HG03558 (cell line): ENCODE measurements at regions not wholly inside any gene's neighbourhood (a gene's known extent, or its start where the extent isn't known, plus 50 kb on each side); places are given as distances from the start of the nearest gene placed in this dataset.
"Not testable (repeated sequence)": the region's sequence is repeated elsewhere in the genome, so short reads cannot be mapped to it uniquely, and the experiment has no call there.

ENCODE experiments used
- ATAC-seq: cut with Tn5 transposase; IDR thresholded peaks from one replicate; pipeline ENCODE4 v1.9.1; 2021; ENCODE audit warnings: moderate number of reproducible peaks; ENCODE audit not compliant: unreplicated experiment; ENCODE audit errors: extremely low read depth

DNA sequence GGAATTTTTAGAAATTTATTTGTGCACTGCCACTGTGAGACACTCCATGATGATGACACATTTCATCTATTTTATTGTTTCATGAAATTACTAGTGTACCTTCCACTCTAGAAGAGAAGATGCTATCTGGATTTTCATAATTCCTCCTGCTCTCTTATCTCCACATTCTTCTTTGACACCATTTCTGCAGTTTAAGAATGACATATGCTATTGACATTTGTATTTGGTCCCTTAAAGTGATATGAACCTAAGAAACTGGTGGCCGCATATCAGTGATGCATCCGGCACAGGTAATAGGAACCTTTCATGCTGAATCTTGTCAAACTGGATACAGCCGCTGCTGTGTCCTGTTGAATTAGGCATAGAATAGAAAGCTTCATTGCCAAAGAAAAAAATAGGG lies 696.3 kb downstream of the TMEM121 start:
- ATAC-seq = no peak

DNA sequence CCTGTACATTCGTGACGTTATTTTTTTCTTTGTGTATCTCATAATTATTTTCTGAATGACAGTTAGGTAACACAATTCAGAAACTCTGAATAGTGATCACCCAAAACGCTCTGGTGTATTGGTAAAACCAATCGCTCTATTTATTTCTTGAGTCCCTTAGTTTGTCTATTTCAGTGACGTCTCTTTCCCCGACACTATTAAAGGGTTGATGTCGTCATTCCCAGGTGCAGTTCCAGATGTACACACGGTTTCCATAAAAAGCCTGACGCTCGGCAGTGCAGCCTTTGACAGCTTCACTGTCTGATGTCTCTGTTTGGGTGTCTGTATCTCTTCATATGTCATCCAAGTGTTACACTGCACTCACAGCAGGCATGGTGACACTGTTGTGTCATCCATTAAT lies 701.4 kb downstream of the TMEM121 start:
- ATAC-seq = no peak

DNA sequence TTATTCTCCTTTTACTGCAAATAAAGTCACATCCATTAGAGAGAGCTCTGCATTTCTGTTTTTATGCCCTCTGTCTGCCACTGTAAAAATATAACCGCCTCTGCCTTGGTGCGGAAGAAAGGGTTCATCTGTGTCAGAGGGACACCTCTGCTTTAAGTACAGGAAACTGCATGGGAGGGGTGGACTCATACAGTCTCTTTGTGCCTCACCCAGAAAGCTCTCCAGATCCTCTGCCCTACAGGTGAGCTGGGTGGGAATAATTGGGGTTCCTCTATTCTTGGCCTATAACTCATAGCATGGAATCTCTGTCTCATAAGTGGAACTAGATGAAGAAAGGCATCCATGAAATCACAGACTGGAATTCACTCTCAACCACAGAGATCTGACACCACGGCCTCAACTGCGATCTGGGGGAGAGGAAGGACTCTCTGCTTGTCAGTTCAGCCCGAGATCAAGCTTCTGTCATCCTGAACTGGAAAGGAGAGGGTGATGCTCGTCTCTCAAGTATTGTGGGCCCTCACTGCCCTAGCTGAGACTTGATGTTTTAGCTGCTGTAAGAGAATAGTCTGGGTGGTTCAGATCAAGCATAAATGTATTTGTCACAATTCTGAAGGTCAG lies 702.3 kb downstream of the TMEM121 start:
- no peak for ATAC-seq

DNA sequence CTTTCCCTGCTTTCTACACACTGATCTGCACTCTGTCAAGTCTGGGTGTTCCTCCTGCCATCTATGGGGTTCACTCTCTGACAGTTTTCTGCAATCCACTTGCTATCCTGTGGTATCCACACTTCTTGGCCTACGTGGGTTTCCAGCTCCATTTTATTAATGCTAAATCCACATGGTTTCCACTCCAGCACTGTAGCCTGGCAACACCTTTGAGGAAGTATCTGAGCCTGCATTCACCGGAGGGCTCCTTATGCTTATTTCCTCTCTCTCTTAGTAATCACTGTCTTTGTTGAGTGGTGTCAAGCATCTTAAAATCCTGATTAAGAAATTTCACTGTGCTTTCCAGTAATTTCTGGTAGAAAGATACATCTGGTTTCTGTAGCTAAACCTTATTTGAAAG lies 703.7 kb downstream of the TMEM121 start:
- no peak for ATAC-seq

DNA sequence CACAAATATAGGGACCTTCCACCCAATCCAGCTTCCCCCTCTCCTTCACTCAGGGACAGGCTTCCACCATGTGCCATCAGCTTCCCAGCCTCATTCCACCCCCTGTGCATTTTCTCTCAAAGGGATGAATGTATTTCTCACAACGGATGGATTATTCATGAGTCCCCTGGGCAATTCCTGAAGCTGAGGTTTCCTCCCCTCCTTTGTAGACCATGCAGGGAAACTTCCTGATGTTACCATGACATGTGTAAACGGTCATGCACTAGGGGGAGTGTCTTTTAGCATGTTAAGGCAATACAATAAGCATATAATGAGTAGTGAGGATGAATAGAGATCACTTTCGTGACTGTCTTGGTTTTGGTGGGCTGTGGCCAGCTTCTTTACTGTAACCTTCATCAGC lies 706.8 kb downstream of the TMEM121 start:
- not testable (repeated sequence) for ATAC-seq

DNA sequence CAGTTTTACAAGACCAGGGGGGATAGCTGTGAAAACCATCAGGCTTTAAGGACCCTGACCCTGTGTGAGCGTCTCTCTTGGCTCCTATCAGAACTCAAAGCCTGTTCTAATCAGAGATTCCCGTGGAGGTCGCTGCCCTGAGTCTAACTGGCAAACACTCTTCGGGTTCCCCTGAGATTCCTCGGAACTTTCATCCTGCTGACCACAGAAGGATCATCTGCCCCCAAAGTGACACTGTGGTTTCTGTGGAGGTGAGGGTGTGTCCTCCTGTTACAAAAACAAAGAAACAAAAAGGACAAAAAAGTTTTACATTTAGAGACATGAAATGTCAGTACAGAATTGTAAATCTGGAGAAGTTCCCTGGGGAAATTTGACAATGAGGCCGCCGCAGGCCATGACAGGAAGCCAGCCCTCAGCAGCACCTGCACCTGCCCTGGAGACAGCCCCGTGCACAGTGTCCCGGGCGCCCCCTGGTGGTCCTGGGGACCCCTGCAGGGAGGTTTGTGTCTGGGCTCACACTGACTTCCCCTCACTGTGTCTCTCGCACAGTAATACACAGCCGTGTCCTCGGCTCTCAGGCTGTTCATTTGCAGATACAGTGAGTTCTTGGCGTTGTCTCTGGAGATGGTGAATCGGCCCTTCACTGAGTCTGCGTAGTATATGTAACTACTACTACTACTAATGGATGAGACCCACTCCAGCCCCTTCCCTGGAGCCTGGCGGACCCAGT lies 708.3 kb downstream of the TMEM121 start:
- not testable (repeated sequence) for ATAC-seq

DNA sequence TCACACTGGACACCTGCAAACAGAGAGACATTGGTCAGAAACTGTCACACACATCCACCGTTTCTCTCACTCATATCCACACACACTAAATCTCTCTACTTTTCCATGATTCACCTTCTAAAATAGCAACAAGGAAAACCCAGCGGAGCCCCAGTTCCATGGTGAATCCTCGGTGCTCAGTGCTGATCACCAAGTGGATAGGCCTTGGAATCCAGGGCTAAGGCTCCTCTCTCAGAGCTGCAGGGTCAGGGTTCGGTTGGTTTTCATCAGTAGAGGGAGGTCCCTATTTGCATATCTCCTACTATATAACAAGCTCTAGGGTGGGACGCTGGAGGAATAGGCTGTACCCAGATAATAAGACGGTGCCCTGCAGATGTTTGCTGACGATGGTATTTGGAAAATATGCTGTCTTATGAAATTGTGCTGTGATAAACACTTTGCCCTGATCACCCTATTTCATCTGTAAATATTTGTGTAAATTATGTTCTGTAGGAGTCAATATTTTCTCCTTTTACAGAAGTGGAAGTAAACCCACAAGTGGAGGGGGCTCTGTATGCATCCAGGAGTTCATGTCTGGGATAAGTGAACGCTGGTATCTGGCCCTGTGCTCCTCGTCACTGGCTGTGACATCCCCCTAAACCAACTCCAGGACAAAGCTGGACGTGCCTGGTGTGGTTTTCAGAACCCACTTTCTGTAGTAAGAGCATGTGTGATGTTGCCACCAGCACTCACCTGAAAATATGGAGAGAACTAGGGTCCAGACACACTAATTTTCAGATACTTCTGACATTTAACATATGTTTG lies 709.2 kb downstream of the TMEM121 start:
- no peak for ATAC-seq

DNA sequence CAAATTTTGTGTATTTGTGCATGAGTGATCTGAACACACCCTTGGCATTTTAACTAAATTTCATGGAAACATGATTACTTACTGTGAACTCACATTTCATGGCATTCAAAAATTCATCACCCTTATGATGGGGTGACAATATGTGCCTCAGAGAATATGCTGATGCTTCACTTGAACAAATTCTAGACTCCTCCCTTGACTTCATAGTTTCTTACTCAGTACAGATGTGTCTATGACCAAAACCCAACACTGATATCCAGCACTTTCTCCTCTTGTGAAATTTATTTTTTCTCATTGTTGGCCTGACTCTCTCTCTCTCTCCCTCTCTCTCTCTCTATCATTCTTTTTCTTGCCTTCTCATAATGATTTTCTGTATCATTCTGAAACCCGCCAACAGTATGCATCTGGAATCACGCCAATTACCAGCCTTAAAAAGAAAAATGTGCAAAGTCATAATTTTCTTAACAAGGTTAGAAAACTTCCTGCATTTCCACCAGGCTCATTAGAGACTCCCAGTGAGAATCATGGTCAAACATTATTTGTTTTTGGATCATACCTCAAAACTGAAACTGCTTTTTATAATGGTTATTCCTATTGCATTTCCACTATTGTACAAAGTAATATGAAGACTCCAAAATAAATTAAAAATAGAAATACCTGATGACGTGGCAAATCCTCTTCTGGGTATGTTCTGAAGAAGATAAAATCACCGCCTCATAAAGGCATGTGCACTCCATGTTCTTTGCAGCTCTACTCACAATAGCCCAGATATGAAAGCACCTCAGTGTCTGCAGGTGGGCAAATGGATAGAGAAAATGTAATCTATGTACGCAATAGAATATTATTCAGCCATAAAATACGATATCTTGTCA lies 722.2 kb downstream of the TMEM121 start:
- ATAC-seq = no peak

DNA sequence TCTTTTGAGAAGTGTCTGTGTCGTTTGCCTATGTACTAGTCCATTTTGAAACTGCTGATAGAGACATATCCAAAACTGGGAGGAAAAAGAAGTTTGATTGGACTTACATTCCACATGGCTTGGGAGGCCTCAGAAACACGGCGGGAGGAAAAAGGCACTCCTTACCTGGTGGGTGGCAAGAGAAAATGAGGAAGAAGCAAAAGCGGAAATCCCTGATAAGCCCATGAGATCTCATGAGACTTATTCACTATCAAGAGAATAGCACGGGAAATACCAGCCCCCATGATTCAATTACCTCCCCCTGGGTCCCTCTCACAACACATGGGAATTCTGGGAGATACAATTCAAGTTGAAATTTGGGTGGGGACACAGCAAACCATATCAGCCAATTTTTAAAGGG lies 727.6 kb downstream of the TMEM121 start:
- not testable (repeated sequence) for ATAC-seq

DNA sequence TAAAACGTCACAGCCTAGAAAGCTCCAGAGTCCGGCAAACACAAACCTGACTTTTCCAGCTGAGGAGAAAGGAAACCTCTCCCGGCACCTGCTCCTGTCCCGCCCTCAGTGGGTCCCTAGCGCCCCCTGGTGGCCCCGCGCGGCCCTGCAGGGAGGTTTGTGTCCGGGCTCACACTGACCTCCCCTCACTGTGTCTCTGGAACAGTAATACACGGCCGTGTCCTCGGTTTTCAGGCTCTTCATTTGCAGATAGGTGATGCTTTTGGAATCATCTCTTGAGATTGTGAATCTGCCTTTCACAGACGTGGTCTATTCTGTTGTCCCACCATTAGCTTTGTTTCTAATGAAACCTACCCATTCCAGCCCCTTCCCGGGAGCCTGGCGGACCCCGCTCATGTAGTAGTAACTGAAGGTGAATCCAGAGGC lies 731.2 kb downstream of the TMEM121 start:
- ATAC-seq = not testable (repeated sequence)

DNA sequence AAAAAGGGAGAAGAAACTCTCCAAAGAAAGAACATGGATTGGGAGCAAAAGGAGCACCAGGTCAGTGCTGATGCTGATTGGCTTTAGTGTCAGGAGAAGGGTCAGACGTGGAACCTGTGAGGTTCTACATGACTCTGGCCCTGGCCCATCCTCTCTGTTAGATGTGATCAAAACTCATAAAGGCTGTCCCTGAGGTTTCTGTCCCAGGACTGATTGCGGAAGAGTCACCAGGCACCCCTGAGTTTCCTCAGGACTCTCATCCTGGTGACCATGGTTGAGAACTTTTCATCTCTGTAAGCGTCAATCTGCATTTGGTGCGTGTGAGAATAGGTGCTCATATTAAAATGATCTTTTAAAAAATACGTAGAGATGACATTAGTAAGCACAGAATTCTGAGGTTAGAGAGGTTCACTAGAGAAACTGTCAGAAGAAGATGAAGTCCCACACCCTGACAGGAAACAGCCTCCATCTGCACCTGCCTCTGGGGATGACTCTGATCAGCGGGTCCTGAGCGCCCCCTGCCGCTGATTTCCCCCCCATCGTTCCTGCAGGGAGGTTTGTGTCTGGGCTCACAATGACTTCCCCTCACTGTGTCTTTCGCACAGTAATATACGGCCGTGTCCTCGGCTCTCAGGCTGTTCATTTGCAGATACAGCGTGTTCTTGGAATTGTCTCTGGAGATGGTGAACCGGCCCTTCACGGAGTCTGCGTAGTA lies 741.8 kb downstream of the TMEM121 start:
- ATAC-seq = no peak

DNA sequence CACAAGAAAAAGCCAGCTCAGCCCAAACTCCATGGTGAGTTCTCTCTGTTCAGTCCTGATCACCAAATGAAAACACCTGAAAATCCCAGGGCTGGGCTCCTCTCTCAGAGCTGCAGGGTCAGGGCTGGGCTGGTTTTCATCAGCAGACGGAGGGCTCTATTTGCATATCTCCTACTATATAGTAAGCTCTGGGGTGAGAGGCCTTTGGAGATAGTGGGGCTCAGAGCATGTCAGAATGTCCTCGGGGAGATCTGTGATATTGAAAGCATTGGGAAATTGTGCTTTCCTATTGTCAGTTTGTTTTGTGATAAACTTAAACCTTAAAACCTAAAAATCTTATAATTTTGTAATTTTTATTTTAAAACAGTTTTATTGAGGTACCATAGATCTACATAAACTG lies 742.6 kb downstream of the TMEM121 start:
- no peak for ATAC-seq

DNA sequence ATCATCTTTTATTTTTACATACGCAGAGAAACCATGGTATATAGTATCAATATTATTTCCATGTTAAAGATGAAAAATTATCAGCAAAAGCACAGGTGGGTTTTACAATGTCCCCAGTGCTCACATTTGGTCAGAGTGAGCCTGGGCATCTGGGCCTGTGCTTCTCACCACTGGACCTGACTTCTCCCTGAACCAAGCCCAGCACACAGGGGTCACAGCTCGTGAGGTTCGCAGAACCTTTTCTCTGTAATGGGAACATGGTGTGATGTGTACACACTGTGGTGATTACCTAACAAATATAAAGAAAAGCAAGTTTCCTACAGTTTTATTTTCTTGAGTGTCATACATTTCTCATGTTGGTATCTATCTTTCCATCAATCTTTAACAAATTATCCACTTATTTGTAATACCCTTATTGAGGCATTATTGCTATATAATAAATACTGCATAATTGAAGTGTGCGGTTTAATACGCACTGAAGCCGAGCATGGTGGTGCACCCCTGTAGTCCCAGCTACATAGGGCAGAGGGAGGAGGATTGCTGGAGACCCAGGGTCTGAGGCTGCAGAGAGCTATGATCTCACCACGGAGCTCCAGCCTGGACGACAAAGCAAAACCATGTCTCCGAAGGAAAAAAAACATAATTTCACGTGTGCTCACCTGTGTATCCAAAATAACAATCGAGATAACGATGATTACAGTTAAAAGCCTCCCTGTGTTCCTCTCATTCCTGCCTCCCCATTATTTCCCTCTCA lies 743.2 kb downstream of the TMEM121 start:
- ATAC-seq = no peak

DNA sequence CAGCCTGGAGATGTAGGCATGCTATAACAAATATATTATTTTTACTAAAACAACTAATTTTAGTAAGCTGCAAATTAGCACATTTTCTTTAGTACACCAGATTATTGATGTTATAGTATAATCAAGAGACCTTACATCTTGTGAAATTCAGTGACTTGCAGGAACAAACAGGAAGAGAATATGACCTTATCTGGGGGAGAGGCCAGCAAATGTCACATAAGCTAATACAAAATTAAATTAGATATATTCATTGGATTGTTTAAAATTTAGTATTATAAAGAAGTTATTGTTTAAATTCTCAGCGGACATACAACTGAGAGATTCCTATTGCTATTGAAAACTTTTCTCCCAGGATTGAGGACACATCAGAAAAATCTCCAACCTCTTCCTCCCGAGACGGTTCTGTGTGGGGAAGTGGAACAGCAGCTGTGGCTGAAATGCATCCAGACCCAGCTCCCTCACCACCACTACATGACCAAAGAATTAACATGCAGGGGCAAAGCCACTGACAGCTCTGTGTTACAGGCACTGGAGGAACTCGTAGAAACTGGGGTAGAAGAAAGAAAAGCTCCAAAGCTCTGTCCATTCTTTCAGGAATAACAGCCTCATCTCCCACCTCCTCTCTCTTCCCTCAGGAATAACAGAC lies 744.2 kb downstream of the TMEM121 start:
- ATAC-seq = not testable (repeated sequence)

DNA sequence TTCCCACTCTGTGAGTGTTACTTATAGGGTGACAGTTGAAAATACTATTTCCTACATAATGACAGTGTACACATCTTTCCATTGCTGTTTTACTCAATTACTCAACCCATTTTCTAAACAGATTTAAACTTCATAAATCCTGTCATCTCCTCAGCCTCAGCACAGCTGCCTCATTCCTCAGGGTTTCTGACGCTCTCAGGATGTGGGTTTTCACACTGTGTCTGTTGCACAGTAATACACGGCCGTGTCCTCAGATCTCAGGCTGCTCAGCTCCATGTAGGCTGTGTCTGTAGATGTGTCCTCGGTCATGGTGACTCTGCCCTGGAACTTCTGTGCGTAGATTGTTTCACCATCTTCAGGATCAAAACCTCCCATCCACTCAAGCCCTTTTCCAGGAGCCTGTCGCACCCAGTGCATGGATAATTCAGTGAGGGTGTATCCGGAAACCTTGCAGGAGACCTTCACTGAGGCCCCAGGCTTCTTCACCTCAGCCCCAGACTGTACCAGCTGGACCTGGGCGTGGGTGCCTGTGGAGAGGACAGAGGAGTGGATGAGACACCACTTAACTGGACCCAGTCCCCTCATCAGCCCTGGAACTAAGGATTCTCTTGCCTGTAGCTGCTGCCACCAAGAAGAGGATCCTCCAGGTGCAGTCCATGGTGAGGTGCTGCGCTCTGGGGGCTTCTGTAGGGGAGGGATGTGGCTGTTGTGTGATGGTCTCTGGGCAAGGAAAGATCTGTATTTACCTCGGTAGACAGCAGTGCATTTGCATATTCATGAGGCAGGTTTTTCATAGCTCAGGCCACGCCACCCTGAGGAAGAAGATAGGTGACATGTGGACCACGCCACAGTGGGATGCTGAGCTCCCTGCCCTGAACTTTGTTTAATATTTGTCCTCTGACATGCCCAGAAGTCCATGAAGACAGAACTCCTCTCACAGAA lies 750.2 kb downstream of the TMEM121 start:
- no peak for ATAC-seq

DNA sequence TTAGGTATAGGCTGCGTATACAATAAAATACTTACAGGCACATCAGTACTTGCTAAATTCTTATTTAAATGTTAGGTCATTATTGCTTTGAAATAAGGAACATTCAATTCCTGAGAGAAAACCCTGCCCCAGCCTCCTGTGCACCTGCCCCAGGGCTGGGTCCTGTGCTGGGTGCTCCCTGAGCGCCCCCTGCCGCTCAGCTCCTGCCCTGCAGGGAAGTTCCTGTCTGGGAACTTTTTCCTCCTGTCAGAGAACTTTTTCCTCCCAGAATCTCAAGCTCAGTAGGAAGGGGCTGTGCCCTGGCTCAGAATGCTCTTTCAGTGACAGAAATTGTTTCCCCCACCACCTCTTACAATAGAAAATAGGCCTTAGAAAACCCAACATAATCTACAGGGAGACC lies 751.1 kb downstream of the TMEM121 start:
- ATAC-seq = no peak

DNA sequence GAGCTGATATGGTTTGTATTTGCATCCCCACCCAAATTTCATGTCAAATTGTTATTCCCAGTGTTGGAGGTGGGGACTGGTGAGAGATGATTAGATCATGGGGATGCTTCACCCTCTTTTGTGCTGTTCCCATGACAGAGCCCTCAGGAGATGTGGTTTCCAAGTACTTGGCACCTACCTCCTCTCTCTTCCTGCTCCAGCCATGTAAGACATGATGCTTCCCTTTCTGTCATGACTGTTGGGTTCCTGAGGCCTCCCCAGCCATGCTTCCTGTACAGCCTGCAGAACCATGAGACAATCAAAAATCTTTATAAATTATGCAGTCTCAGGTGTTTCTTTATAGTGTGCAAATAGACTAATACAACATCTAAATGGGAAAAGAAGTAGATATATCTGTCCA lies 754.5 kb downstream of the TMEM121 start:
- no peak for ATAC-seq
